HepG2 (cell line): ENCODE measurements at regions not wholly inside any gene's neighbourhood (a gene's known extent, or its start where the extent isn't known, plus 50 kb on each side); places are given as distances from the start of the nearest gene placed in this dataset.

ENCODE experiments used
- ATAC-seq: fragments of 200-7000 bp; cut with Tn5 transposase; 3 replicates; pipeline ENCODE4 v1.9.1; 2020; ENCODE audit warnings: mild to moderate bottlenecking, moderate library complexity
- BruUV-seq: library from RNA; stranded (reverse); fragments of 400-500 nt; replicated peaks from 2 replicates; lab custom pipeline; 2021; lab: Mats Ljungman, UMichigan
- CTCF ChIA-PET: fragments of 300-600 bp; formaldehyde crosslinking; extraction: SDS; loops from one replicate; lab custom pipeline; 2021; ENCODE audit warnings: low total read pairs, inconsistent platforms, low intra/inter-chr PET ratio; lab: Yijun Ruan, JAX
- POLR2A ChIA-PET: fragments of 350-600 bp; sonication (Branson Sonifier 250); formaldehyde crosslinking; loops from one replicate; lab custom pipeline; 2020; ENCODE audit warnings: antibody characterized with exemption, inconsistent platforms; lab: Yijun Ruan, JAX
- DNase-seq: peaks from one replicate; pipeline ENCODE4 v3.0.0-alpha.2; 2015; ENCODE audit warnings: low spot score
- FAIRE-seq: peaks from 3 replicates; lab custom pipeline; 2011; peaks lifted over from hg19 to GRCh38; lab: Jason Lieb, UNC
- H2AFZ ChIP-seq: one replicate; pipeline ENCODE4 v1.6.1; 2011; ENCODE audit warnings: low read length, inconsistent platforms
- H3K27ac ChIP-seq: fragments of 300-600 bp; 3 replicates; pipeline ENCODE4 v1.8.0; 2011; ENCODE audit warnings: mixed run types, mild to moderate bottlenecking, mixed read lengths, low read length, inconsistent platforms; ENCODE audit not compliant: insufficient read depth; ENCODE audit errors: extremely low read length
- H3K27me3 ChIP-seq, 2 experiments: fragments of 200-600 bp in 1 of 2; 2 replicates in 1 of 2; 3 replicates in 1 of 2; pipeline versions ENCODE4 v1.6.0 to v1.8.0; 2011; ENCODE audit warnings: low read length in 2 of 2, mild to moderate bottlenecking in 2 of 2, moderate library complexity in 2 of 2, inconsistent platforms in 1 of 2; ENCODE audit not compliant: insufficient read depth in 2 of 2, control insufficient read depth in 1 of 2
- H3K36me3 ChIP-seq, 2 experiments: fragments of 200-600 bp in 1 of 2; replicated peaks in 1 of 2; 2 replicates in 1 of 2; 3 replicates in 1 of 2; pipeline versions ENCODE4 v1.5.1 to v1.8.0; 2011; ENCODE audit warnings: low read length in 2 of 2, inconsistent platforms in 1 of 2; ENCODE audit not compliant: insufficient read depth in 2 of 2, control insufficient read depth in 1 of 2
- H3K4me1 ChIP-seq: 2 replicates; pipeline ENCODE4 v1.5.1; 2012; ENCODE audit warnings: low read length, inconsistent platforms; ENCODE audit not compliant: insufficient read depth
- H3K4me2 ChIP-seq: 2 replicates; pipeline ENCODE4 v1.6.0; 2011; ENCODE audit warnings: low read depth, low read length, inconsistent platforms
- H3K4me3 ChIP-seq, 3 experiments: fragments of 200-600 bp in 1 of 3; sonication (generic), shearing (Covaris generic) in 1 of 3; replicated peaks in 1 of 3; 2 replicates each; pipeline ENCODE4 v1.5.1; 2011 to 2016; ENCODE audit warnings: low read length in 3 of 3, inconsistent platforms in 2 of 3, low read depth in 2 of 3, mild to moderate bottlenecking in 2 of 3, control low read depth in 1 of 3, mixed read lengths in 1 of 3; ENCODE audit not compliant: insufficient read depth in 1 of 3
- H3K79me2 ChIP-seq: one replicate; pipeline ENCODE4 v1.6.1; 2011; ENCODE audit warnings: low read length, inconsistent platforms; ENCODE audit not compliant: insufficient read depth
- H3K9ac ChIP-seq: 2 replicates; pipeline ENCODE4 v1.6.0; 2011; ENCODE audit warnings: mild to moderate bottlenecking, low read depth, low read length, inconsistent platforms; ENCODE audit not compliant: insufficient read depth
- H3K9me3 ChIP-seq: 2 replicates; pipeline ENCODE4 v1.5.1; 2012; ENCODE audit warnings: mild to moderate bottlenecking, low read length
- H4K20me1 ChIP-seq: 2 replicates; pipeline ENCODE4 v1.6.0; 2011; ENCODE audit warnings: inconsistent platforms, mild to moderate bottlenecking, low read length, moderate library complexity; ENCODE audit not compliant: insufficient read depth
- ARNTL ChIP-seq: sonication (generic); formaldehyde crosslinking; IDR thresholded peaks from 2 replicates; pipeline ENCODE4 v1.4.0; 2020; ENCODE audit warnings: mild to moderate bottlenecking, missing genetic modification reagents
- FLYWCH1 ChIP-seq: sonication (generic); formaldehyde crosslinking; IDR thresholded peaks from 2 replicates; pipeline ENCODE4 v1.8.1; 2023; ENCODE audit warnings: mild to moderate bottlenecking, missing genetic modification reagents
- FOXA3 ChIP-seq: IDR thresholded peaks from 2 replicates; pipeline ENCODE4 v1.6.1; 2016; ENCODE audit warnings: missing genetic modification reagents, missing compliant biosample characterization
- ZFAT ChIP-seq: sonication (generic); formaldehyde crosslinking; conservative IDR thresholded peaks from 2 replicates; pipeline ENCODE4 v1.8.1; 2023; ENCODE audit warnings: missing genetic modification reagents, inconsistent platforms
- ZIK1 ChIP-seq: sonication (generic); formaldehyde crosslinking; IDR thresholded peaks from 2 replicates; pipeline ENCODE4 v1.5.0; 2020; ENCODE audit warnings: mild to moderate bottlenecking, low read depth, missing genetic modification reagents, borderline replicate concordance
- ZNF30 ChIP-seq: sonication (generic); formaldehyde crosslinking; IDR thresholded peaks from 2 replicates; pipeline ENCODE4 v1.5.0; 2020; ENCODE audit warnings: mild to moderate bottlenecking, missing genetic modification reagents
- ZNF569 ChIP-seq: sonication (generic); formaldehyde crosslinking; IDR thresholded peaks from 2 replicates; pipeline ENCODE4 v1.5.0; 2020; ENCODE audit warnings: mild to moderate bottlenecking, missing genetic modification reagents, moderate library complexity, borderline replicate concordance
- WGBS: methylation state at CpG from one replicate; pipeline ENCODE4 v1.1.6; 2017; ENCODE audit warnings: low lambda C conversion rate; 5-methylcytosine and 5-hydroxymethylcytosine counted together
- in situ Hi-C: cut with HindIII; loops from 2 replicates; pipeline ENCODE4 v1.10.0; 2017; ENCODE audit warnings: low pct_unique_long_range_greater_than_20kb; ENCODE audit not compliant: extremely low pct_ligation_motif_present
- intact Hi-C: fragments of 100-400 bp; cut with micrococcal nuclease; formaldehyde crosslinking; loops from one replicate; pipeline ENCODE4 v1.10.0; 2022; ENCODE audit not compliant: unreplicated experiment
- TF ChIP-seq, protein P1 (sequence below): sonication (generic); formaldehyde crosslinking; IDR thresholded peaks from 2 replicates; pipeline ENCODE4 v1.8.0; 2022; ENCODE audit warnings: mild to moderate bottlenecking, missing genetic modification reagents; ENCODE audit not compliant: insufficient replicate concordance
- TF ChIP-seq, protein P2 (sequence below): IDR thresholded peaks from 2 replicates; pipeline ENCODE4 v1.6.1; 2016; ENCODE audit warnings: low read depth
- TF ChIP-seq, protein P3 (sequence below): sonication (generic); formaldehyde crosslinking; IDR thresholded peaks from 2 replicates; pipeline ENCODE4 v1.5.0; 2020; ENCODE audit warnings: missing genetic modification reagents

DNA sequence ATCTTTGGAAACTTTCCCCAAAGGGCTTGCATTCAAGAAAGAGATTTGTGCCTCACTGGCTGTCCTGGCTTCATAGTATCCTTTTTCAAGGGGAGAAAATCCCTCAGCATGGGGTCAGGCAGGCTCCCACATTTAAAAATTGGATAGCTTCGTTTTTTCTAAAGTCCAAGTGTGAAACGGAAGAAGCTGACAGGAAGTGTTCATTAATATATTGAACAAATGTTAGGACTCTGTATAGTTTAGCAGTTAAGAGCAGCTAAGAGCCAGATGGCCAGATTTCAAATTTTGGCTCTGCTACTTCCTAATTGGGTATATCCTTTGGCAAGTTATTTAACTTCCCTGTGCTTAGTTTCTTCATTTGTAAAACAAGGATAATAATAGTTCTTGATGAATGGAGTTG is 354.9 kb upstream of the FAT3 start:
- Histone ChIP-seq H3K9me3 (peaks cover 6% of the 10 kb centered on the region; the same call in 1 of the 2 replicates), H2AFZ (no peak overlapping the region), H4K20me1 (no peaks in the 10 kb centered on the region), H3K9ac (no peak overlapping the region), H3K27ac (no peak overlapping the region), H3K36me3 (no peaks in the 10 kb centered on the region), H3K27me3 (no peaks in the 10 kb centered on the region), H3K4me1 (no peaks in the 10 kb centered on the region), H3K4me2 (no peak overlapping the region), H3K79me2 (no peaks in the 10 kb centered on the region), H3K4me3 (no peak overlapping the region)
- POLR2A ChIA-PET = no interaction called here
- in situ Hi-C loops (no loop called here), intact Hi-C loops (no loop called here)
- ATAC-seq = no peak
- no peak for FAIRE-seq
- WGBS = 0% methylated on average over 2 of the region's 2 CpGs
- CTCF ChIA-PET = no interaction called here
- no TSS peak for BruUV-seq
- DNase-seq = no peak
- TF ChIP-seq FLYWCH1 (CRISPR knock-in tag) (no peak), ZIK1 (CRISPR knock-in tag) (no peak), ZNF30 (CRISPR knock-in tag) (no peak), FOXA3 (CRISPR knock-in tag) (no peak), ZNF569 (CRISPR knock-in tag) (no peak), ARNTL (CRISPR knock-in tag) (no peak), ZFAT (CRISPR knock-in tag) (no peak)
- TF ChIP-seq, protein P1, sequence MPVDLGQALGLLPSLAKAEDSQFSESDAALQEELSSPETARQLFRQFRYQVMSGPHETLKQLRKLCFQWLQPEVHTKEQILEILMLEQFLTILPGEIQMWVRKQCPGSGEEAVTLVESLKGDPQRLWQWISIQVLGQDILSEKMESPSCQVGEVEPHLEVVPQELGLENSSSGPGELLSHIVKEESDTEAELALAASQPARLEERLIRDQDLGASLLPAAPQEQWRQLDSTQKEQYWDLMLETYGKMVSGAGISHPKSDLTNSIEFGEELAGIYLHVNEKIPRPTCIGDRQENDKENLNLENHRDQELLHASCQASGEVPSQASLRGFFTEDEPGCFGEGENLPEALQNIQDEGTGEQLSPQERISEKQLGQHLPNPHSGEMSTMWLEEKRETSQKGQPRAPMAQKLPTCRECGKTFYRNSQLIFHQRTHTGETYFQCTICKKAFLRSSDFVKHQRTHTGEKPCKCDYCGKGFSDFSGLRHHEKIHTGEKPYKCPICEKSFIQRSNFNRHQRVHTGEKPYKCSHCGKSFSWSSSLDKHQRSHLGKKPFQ (CRISPR knock-in tag) = no peak
- TF ChIP-seq, protein P2, sequence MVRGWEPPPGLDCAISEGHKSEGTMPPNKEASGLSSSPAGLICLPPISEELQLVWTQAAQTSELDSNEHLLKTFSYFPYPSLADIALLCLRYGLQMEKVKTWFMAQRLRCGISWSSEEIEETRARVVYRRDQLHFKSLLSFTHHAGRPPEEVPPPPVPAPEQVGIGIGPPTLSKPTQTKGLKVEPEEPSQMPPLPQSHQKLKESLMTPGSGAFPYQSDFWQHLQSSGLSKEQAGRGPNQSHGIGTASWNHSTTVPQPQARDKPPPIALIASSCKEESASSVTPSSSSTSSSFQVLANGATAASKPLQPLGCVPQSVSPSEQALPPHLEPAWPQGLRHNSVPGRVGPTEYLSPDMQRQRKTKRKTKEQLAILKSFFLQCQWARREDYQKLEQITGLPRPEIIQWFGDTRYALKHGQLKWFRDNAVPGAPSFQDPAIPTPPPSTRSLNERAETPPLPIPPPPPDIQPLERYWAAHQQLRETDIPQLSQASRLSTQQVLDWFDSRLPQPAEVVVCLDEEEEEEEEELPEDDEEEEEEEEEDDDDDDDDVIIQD (CRISPR knock-in tag) = no peak
- TF ChIP-seq, protein P3, sequence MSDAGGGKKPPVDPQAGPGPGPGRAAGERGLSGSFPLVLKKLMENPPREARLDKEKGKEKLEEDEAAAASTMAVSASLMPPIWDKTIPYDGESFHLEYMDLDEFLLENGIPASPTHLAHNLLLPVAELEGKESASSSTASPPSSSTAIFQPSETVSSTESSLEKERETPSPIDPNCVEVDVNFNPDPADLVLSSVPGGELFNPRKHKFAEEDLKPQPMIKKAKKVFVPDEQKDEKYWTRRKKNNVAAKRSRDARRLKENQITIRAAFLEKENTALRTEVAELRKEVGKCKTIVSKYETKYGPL (CRISPR knock-in tag) = no peak
